ENCODE measurements at regions not wholly inside any gene's neighbourhood (a gene's known extent, or its start where the extent isn't known, plus 50 kb on each side); places are given as distances from the start of the nearest gene placed in this dataset.

GRCh38 chr4:123788577-123788976 lies 392.0 kb downstream of the SPRY1 start:
- Histone ChIP-seq H3K27ac (ENCODE audit: low read depth, low read length, poor library complexity, severe bottlenecking) (no peak overlapping the region), H3K9me3 (ENCODE audit: low read length) (no peaks in the 10 kb centered on the region), H2AFZ (ENCODE audit: low read length) (no peak overlapping the region), H3K9me2 (ENCODE audit: insufficient read depth, low read length) (no peaks in the 10 kb centered on the region), H3K4me1 (ENCODE audit: insufficient read depth, low read length, poor library complexity, severe bottlenecking) (no peaks in the 10 kb centered on the region), H3K36me3 (ENCODE audit: insufficient read depth, low read length) (no peaks in the 10 kb centered on the region), H3K4me3 (ENCODE audit: low read depth, low read length, poor library complexity, severe bottlenecking) (no peak overlapping the region), H4K20me1 (ENCODE audit: insufficient read depth, low read length) (no peaks in the 10 kb centered on the region), H3K79me2 (ENCODE audit: insufficient read depth, low read depth, low read length) (no peaks in the 10 kb centered on the region), H3K4me2 (ENCODE audit: low read length) (no peak overlapping the region)
- no peak for TF ChIP-seq CTCF (conservative IDR thresholded peaks at IDR 0.05; ENCODE audit: low read length)
- no peak for TF ChIP-seq EZH2phosphoT487 (IDR thresholded peaks at IDR 0.05; ENCODE audit: borderline replicate concordance, low read depth, low read length)
- intact Hi-C loops (cut with micrococcal nuclease; ENCODE audit: unreplicated experiment), result no loop called here
- CTCF ChIA-PET (ENCODE audit: unreplicated experiment), result no interaction called here
- DNase-seq (ENCODE audit: low spot score), result no peak
- no TSS peak for BruUV-seq (replicated peaks)
- POLR2A ChIA-PET, result no interaction called here

GRCh38 chr4:123790681-123791080 lies 394.1 kb downstream of the SPRY1 start:
- intact Hi-C loops (cut with micrococcal nuclease; ENCODE audit: unreplicated experiment), result no loop called here
- ChIA-PET POLR2A (interaction anchor here (0.5 to 1.0 kb wide), 2 partner anchors 17 to 774 kb away, joined by 5 to 8 read pairs; no protein-coding TSS in a partner anchor), CTCF (ENCODE audit: unreplicated experiment) (no interaction called here)
- no peaks in the 10 kb centered on the region for H3K4me1 ChIP-seq (ENCODE audit: insufficient read depth, low read length, poor library complexity, severe bottlenecking)
- TF ChIP-seq CTCF (conservative IDR thresholded peaks at IDR 0.05; ENCODE audit: low read length), result no peak
- TF ChIP-seq EZH2phosphoT487 (IDR thresholded peaks at IDR 0.05; ENCODE audit: borderline replicate concordance, low read depth, low read length), result no peak
- H3K4me3 ChIP-seq (ENCODE audit: low read depth, low read length, poor library complexity, severe bottlenecking), result no peak overlapping the region
- H4K20me1 ChIP-seq (ENCODE audit: insufficient read depth, low read length), result no peaks in the 10 kb centered on the region
- no peak for DNase-seq (ENCODE audit: low spot score)
- no peak overlapping the region for H3K27ac ChIP-seq (ENCODE audit: low read depth, low read length, poor library complexity, severe bottlenecking)
- H3K4me2 ChIP-seq (ENCODE audit: low read length), result no peak overlapping the region
- no peaks in the 10 kb centered on the region for H3K9me2 ChIP-seq (ENCODE audit: insufficient read depth, low read length)
- H3K36me3 ChIP-seq (ENCODE audit: insufficient read depth, low read length), result no peaks in the 10 kb centered on the region
- no TSS peak for BruUV-seq (replicated peaks)
- H3K9me3 ChIP-seq (ENCODE audit: low read length), result no peaks in the 10 kb centered on the region
- H2AFZ ChIP-seq (ENCODE audit: low read length), result no peak overlapping the region
- H3K79me2 ChIP-seq (ENCODE audit: insufficient read depth, low read depth, low read length), result no peaks in the 10 kb centered on the region

GRCh38 chr4:123802082-123802645 lies 405.6 kb downstream of the SPRY1 start:
- Histone ChIP-seq H2AFZ (ENCODE audit: low read length) (no peak overlapping the region), H3K36me3 (ENCODE audit: insufficient read depth, low read length) (no peaks in the 10 kb centered on the region), H3K79me2 (ENCODE audit: insufficient read depth, low read depth, low read length) (no peaks in the 10 kb centered on the region), H3K9me3 (ENCODE audit: low read length) (no peaks in the 10 kb centered on the region), H3K27ac (ENCODE audit: low read depth, low read length, poor library complexity, severe bottlenecking) (no peak overlapping the region), H3K4me3 (ENCODE audit: low read depth, low read length, poor library complexity, severe bottlenecking) (no peak overlapping the region), H3K4me2 (ENCODE audit: low read length) (no peak overlapping the region), H3K9me2 (ENCODE audit: insufficient read depth, low read length) (no peaks in the 10 kb centered on the region), H4K20me1 (ENCODE audit: insufficient read depth, low read length) (no peaks in the 10 kb centered on the region), H3K4me1 (ENCODE audit: insufficient read depth, low read length, poor library complexity, severe bottlenecking) (no peaks in the 10 kb centered on the region)
- no TSS peak for BruUV-seq (replicated peaks)
- intact Hi-C loops (cut with micrococcal nuclease; ENCODE audit: unreplicated experiment), result no loop called here
- ChIA-PET CTCF (ENCODE audit: unreplicated experiment) (no interaction called here), POLR2A (interaction anchor here (0.6 to 0.7 kb wide), 2 partner anchors 44 to 1269 kb away, joined by 3 read pairs; no protein-coding TSS in a partner anchor)
- TF ChIP-seq EZH2phosphoT487 (IDR thresholded peaks at IDR 0.05; ENCODE audit: borderline replicate concordance, low read depth, low read length), result no peak
- TF ChIP-seq CTCF (conservative IDR thresholded peaks at IDR 0.05; ENCODE audit: low read length), result no peak
- no peak for DNase-seq (ENCODE audit: low spot score)

Measured in OCI-LY7 (cell line).